GM18870 (cell line): ENCODE measurements at regions not wholly inside any gene's neighbourhood (a gene's known extent, or its start where the extent isn't known, plus 50 kb on each side); places are given as distances from the start of the nearest gene placed in this dataset.
"Not testable (repeated sequence)": the region's sequence is repeated elsewhere in the genome, so short reads cannot be mapped to it uniquely, and the experiment has no call there.

Source experiments
- ATAC-seq: cut with Tn5 transposase; IDR thresholded peaks from one replicate; pipeline ENCODE4 v1.9.1; 2021; ENCODE audit warnings: moderate library complexity; ENCODE audit not compliant: unreplicated experiment

GRCh38 chr5:136629125-136629792 lies 263.9 kb upstream of the TRPC7 start:
- no peak for ATAC-seq

GRCh38 chr5:136626531-136626930 lies 261.2 kb upstream of the TRPC7 start:
- no peak for ATAC-seq

GRCh38 chr5:136622747-136623146 lies 257.4 kb upstream of the TRPC7 start:
- no peak for ATAC-seq

- ATAC-seq: no peak
These were observed 256.4 kb upstream of the TRPC7 start for GRCh38 chr5:136621743-136622142.

- no peak for ATAC-seq
These were observed 255.3 kb upstream of the TRPC7 start for GRCh38 chr5:136620621-136621020.

- ATAC-seq: no peak
These were observed 254.7 kb upstream of the TRPC7 start for GRCh38 chr5:136620016-136620419.

- no peak for ATAC-seq
These were observed 254.2 kb upstream of the TRPC7 start for GRCh38 chr5:136619556-136619955.

- no peak for ATAC-seq
These were observed 250.1 kb upstream of the TRPC7 start for GRCh38 chr5:136615251-136616119.

- ATAC-seq: no peak
These were observed 247.9 kb upstream of the TRPC7 start for GRCh38 chr5:136613230-136613629.

GRCh38 chr5:136605638-136606037 lies 240.3 kb upstream of the TRPC7 start:
- no peak for ATAC-seq

GRCh38 chr5:136600306-136600705 lies 235.0 kb upstream of the TRPC7 start:
- ATAC-seq: no peak

GRCh38 chr5:136598802-136599404 lies 233.6 kb upstream of the TRPC7 start:
- ATAC-seq: no peak

GRCh38 chr5:136594416-136594815 lies 229.1 kb upstream of the TRPC7 start:
- ATAC-seq: no peak

- no peak for ATAC-seq
These were observed 225.2 kb upstream of the TRPC7 start for GRCh38 chr5:136590581-136590980.

- no peak for ATAC-seq
These were observed 220.9 kb upstream of the TRPC7 start for GRCh38 chr5:136586196-136586595.

GRCh38 chr5:136584474-136584873 lies 219.1 kb upstream of the TRPC7 start:
- no peak for ATAC-seq

GRCh38 chr5:136579238-136579637 lies 213.9 kb upstream of the TRPC7 start:
- ATAC-seq: no peak

- not testable (repeated sequence) for ATAC-seq
These were observed 204.5 kb upstream of the TRPC7 start for GRCh38 chr5:136569875-136570274.

- ATAC-seq: not testable (repeated sequence)
These were observed 200.1 kb upstream of the TRPC7 start for GRCh38 chr5:136565457-136565856.

GRCh38 chr5:136565050-136565449 lies 199.7 kb upstream of the TRPC7 start:
- not testable (repeated sequence) for ATAC-seq

- not testable (repeated sequence) for ATAC-seq
These were observed 199.1 kb upstream of the TRPC7 start for GRCh38 chr5:136564431-136564830.

GRCh38 chr5:136563489-136563888 lies 198.1 kb upstream of the TRPC7 start:
- ATAC-seq: no peak
